PC-9 (cell line): ENCODE measurements at regions not wholly inside any gene's neighbourhood (a gene's known extent, or its start where the extent isn't known, plus 50 kb on each side); places are given as distances from the start of the nearest gene placed in this dataset.
"Not testable (repeated sequence)": the region's sequence is repeated elsewhere in the genome, so short reads cannot be mapped to it uniquely, and the experiment has no call there.

Experiments used
- BruUV-seq: library from RNA; stranded (reverse); fragments of 400-500 nt; replicated peaks from 2 replicates; lab custom pipeline; 2021; lab: Mats Ljungman, UMichigan
- CTCF ChIA-PET: fragments of 300-600 bp; sonication (Branson Sonifier 250); formaldehyde crosslinking; loops from one replicate; lab custom pipeline; 2022; ENCODE audit warnings: antibody characterized with exemption; lab: Charles Lee
- POLR2A ChIA-PET: fragments of 300-600 bp; sonication (Branson Sonifier 250); formaldehyde crosslinking; loops from one replicate; lab custom pipeline; 2022; ENCODE audit warnings: antibody characterized with exemption; ENCODE audit not compliant: unreplicated experiment; lab: Charles Lee
- DNase-seq, 2 experiments: peaks; one replicate each; pipeline versions ENCODE4 v3.0.0 to v3.0.0-alpha.2; 2015 to 2022; ENCODE audit warnings: mixed read lengths in 1 of 2
- H2AFZ ChIP-seq: fragments of 200-600 bp; sonication (generic); 2 replicates; pipeline ENCODE4 v1.8.1; 2017; ENCODE audit warnings: antibody characterized with exemption
- H3F3A ChIP-seq: fragments of 200-600 bp; sonication (generic); 2 replicates; pipeline ENCODE4 v1.8.1; 2017; ENCODE audit warnings: antibody characterized with exemption, mild to moderate bottlenecking, low read depth; ENCODE audit not compliant: insufficient read depth
- H3K27ac ChIP-seq: fragments of 200-600 bp; sonication (generic); 2 replicates; pipeline ENCODE4 v1.6.1; 2016; ENCODE audit warnings: mixed run types
- H3K27me3 ChIP-seq: fragments of 200-600 bp; sonication (generic); 2 replicates; pipeline ENCODE4 v1.6.1; 2016; ENCODE audit warnings: low read depth, mixed run types; ENCODE audit not compliant: insufficient read depth
- H3K36me3 ChIP-seq: fragments of 200-600 bp; sonication (generic); 2 replicates; pipeline ENCODE4 v1.6.1; 2016; ENCODE audit warnings: low read depth, mixed run types
- H3K4me1 ChIP-seq: fragments of 200-600 bp; sonication (generic); replicated peaks from 2 replicates; pipeline ENCODE4 v1.6.1; 2016; ENCODE audit warnings: mixed run types; ENCODE audit not compliant: insufficient read depth
- H3K4me2 ChIP-seq: fragments of 200-600 bp; sonication (generic); 2 replicates; pipeline ENCODE4 v1.6.1; 2017; ENCODE audit warnings: mixed run types
- H3K4me3 ChIP-seq: fragments of 200-600 bp; sonication (generic); 2 replicates; pipeline ENCODE4 v1.6.1; 2016; ENCODE audit warnings: mixed run types
- H3K79me2 ChIP-seq: fragments of 200-600 bp; sonication (generic); 2 replicates; pipeline ENCODE4 v1.6.1; 2017; ENCODE audit warnings: low read depth, mixed run types
- H3K9me2 ChIP-seq: fragments of 200-600 bp; sonication (generic); 2 replicates; pipeline ENCODE4 v1.8.1; 2017; ENCODE audit warnings: mild to moderate bottlenecking; ENCODE audit not compliant: insufficient read depth
- H3K9me3 ChIP-seq: fragments of 200-600 bp; sonication (generic); 2 replicates; pipeline ENCODE4 v1.8.1; 2016; ENCODE audit warnings: low read depth; ENCODE audit not compliant: insufficient read depth
- H4K20me1 ChIP-seq: fragments of 200-600 bp; sonication (generic); 2 replicates; pipeline ENCODE4 v1.8.1; 2017; ENCODE audit not compliant: insufficient read depth
- EZH2 ChIP-seq: fragments of 200-600 bp; sonication (generic); IDR thresholded peaks from 2 replicates; pipeline ENCODE4 v1.8.0; 2017; ENCODE audit warnings: antibody characterized with exemption, low read depth
- intact Hi-C: fragments of 100-400 bp; cut with micrococcal nuclease; formaldehyde crosslinking; loops from one replicate; pipeline ENCODE4 v1.10.0; 2022; ENCODE audit not compliant: unreplicated experiment
- TF ChIP-seq, protein P1 (sequence below): fragments of 200-600 bp; sonication (generic); conservative IDR thresholded peaks from 2 replicates; pipeline ENCODE4 v1.6.1; 2017; ENCODE audit warnings: mixed run types, antibody characterized with exemption, mild to moderate bottlenecking, moderate library complexity

DNA sequence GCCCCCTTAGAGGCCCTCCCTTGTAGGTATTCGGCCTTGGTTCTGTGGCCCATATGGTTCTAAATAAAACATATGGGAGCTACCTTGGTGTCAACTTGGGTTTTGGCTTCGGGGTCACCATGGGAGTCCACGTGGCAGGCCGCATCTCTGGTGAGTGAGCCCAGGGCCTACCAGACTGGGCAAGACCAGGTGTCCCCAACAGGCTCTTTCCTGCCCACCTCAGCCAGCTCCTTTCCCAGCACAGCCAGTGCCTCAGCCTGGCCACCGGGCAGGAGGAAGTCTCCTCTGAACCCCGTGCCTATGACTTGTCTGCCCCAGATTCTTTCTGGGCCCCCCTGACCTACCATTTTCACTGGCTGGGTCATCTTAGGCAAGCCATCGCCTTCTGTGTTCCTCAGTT lies 268.8 kb upstream of the TEKT4 start:
- no peak overlapping the region for H3K27ac ChIP-seq
- H4K20me1 ChIP-seq, result no peaks in the 10 kb centered on the region
- BruUV-seq, result no TSS peak
- ChIA-PET POLR2A (no interaction called here), CTCF (no interaction called here)
- H3K36me3 ChIP-seq, result no peaks in the 10 kb centered on the region
- H3K79me2 ChIP-seq, result no peaks in the 10 kb centered on the region
- no peaks in the 10 kb centered on the region for H3K27me3 ChIP-seq
- H2AFZ ChIP-seq, result 0 out of 2 replicates have a peak overlapping the region, but pooled peaks have one; percentile 33
- no peak for DNase-seq
- H3K9me2 ChIP-seq, result no peaks in the 10 kb centered on the region
- TF ChIP-seq, protein P1, sequence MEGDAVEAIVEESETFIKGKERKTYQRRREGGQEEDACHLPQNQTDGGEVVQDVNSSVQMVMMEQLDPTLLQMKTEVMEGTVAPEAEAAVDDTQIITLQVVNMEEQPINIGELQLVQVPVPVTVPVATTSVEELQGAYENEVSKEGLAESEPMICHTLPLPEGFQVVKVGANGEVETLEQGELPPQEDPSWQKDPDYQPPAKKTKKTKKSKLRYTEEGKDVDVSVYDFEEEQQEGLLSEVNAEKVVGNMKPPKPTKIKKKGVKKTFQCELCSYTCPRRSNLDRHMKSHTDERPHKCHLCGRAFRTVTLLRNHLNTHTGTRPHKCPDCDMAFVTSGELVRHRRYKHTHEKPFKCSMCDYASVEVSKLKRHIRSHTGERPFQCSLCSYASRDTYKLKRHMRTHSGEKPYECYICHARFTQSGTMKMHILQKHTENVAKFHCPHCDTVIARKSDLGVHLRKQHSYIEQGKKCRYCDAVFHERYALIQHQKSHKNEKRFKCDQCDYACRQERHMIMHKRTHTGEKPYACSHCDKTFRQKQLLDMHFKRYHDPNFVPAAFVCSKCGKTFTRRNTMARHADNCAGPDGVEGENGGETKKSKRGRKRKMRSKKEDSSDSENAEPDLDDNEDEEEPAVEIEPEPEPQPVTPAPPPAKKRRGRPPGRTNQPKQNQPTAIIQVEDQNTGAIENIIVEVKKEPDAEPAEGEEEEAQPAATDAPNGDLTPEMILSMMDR, result no peak
- no peak for TF ChIP-seq EZH2
- H3K4me3 ChIP-seq, result no peak overlapping the region
- H3K4me1 ChIP-seq, result peaks cover 15% of the 10 kb centered on the region
- H3F3A ChIP-seq, result no peaks in the 10 kb centered on the region
- intact Hi-C loops, result no loop called here
- no peaks in the 10 kb centered on the region for H3K9me3 ChIP-seq
- no peak overlapping the region for H3K4me2 ChIP-seq

DNA sequence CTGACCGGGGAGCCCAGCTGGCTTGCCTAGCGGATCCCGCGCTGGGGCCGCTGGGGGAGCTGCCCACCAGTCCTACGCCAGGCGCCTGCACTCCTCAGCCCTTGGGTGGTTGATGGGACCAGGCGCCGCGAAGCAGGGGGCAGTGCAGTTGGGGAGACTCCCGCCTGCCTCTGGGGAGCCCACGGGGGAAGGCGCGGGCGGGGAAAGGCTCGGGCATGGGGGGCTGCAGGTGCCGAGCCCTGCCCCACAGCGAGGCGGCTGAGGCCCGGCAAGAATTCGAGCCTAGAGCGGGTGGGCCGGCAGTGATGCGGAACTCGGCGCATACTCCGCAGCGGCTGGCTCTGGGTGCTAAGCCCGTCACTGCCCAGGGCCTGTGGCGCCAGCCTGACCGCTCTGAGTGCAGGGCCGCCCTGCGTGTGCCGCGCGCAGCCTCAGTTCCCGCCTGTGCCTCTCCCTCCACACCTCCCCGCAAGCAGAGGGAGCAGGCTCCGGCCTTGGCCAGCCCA lies 249.1 kb upstream of the TEKT4 start:
- ChIA-PET POLR2A (no interaction called here), CTCF (no interaction called here)
- no peaks in the 10 kb centered on the region for H3K9me3 ChIP-seq
- DNase-seq, result no peak
- no peaks in the 10 kb centered on the region for H3K79me2 ChIP-seq
- H3K27me3 ChIP-seq, result no peaks in the 10 kb centered on the region
- H4K20me1 ChIP-seq, result no peaks in the 10 kb centered on the region
- no peak overlapping the region for H2AFZ ChIP-seq
- TF ChIP-seq, protein P1, result no peak
- no peak for TF ChIP-seq EZH2
- no peaks in the 10 kb centered on the region for H3K9me2 ChIP-seq
- no peaks in the 10 kb centered on the region for H3K4me1 ChIP-seq
- no peaks in the 10 kb centered on the region for H3F3A ChIP-seq
- no TSS peak for BruUV-seq
- intact Hi-C loops, result no loop called here
- H3K36me3 ChIP-seq, result no peaks in the 10 kb centered on the region
- no peak overlapping the region for H3K4me2 ChIP-seq
- no peak overlapping the region for H3K4me3 ChIP-seq
- no peak overlapping the region for H3K27ac ChIP-seq

DNA sequence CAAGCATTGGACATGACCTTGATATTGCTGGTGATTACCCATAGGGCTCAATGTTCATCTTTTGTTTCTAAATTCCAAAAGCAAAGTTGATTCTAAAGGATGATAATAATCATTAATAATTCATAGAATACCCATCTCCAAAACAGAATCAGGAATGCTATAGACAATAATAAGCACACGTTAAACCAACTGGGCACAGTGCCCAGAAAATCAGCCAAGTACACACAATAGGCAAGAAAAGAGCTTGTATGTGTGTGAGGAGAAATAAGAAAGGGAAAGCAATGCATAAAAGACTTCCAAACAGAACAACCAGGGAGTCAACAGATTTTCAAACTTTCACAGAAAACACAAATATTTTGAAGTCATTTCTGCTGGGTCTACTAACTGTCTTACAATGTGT lies 242.3 kb upstream of the TEKT4 start:
- H3K4me1 ChIP-seq, H3K4me2 ChIP-seq, H3K27ac ChIP-seq, H3K27me3 ChIP-seq, intact Hi-C loops, POLR2A ChIA-PET, BruUV-seq, H3K79me2 ChIP-seq, H2AFZ ChIP-seq, H3F3A ChIP-seq, CTCF ChIA-PET, H3K4me3 ChIP-seq, H3K9me2 ChIP-seq, DNase-seq, H3K9me3 ChIP-seq, H3K36me3 ChIP-seq, H4K20me1 ChIP-seq: not testable (repeated sequence)

- H3K4me1 ChIP-seq, H3K9me3 ChIP-seq, H3F3A ChIP-seq, H3K9me2 ChIP-seq, H3K4me2 ChIP-seq, H4K20me1 ChIP-seq, intact Hi-C loops, DNase-seq, CTCF ChIA-PET, H3K79me2 ChIP-seq, H3K27me3 ChIP-seq, H3K4me3 ChIP-seq, H3K27ac ChIP-seq, BruUV-seq, H3K36me3 ChIP-seq, POLR2A ChIA-PET, H2AFZ ChIP-seq: not testable (repeated sequence)
Observed at GRCh38 chr2:94641397-94641796, 229.8 kb upstream of the TEKT4 start.

DNA sequence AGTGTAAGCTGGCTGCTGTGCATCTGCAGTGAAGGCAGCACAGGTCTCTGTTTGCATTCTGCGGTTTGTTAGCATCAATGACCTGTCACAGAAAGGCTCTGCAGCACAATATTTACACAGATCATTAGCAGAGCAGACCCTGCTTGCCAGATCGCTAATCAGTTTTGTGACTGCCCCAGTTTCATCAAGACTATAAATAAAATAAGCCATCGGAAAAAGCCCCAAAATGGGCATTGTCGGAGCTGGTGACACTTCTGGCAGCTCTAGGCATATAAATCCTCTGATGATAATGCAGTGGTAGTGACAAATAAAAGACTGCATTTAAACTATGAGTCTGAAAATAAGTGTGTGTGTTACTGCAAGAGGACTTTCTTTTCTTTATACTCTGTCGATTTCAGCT lies 219.1 kb upstream of the TEKT4 start:
- H3F3A ChIP-seq, H3K9me2 ChIP-seq, intact Hi-C loops, H3K36me3 ChIP-seq, H4K20me1 ChIP-seq, H3K27me3 ChIP-seq, DNase-seq, H3K4me3 ChIP-seq, BruUV-seq, H3K4me2 ChIP-seq, H3K4me1 ChIP-seq, H3K9me3 ChIP-seq, H3K27ac ChIP-seq, CTCF ChIA-PET, POLR2A ChIA-PET, H3K79me2 ChIP-seq: not testable (repeated sequence)
- H2AFZ ChIP-seq, result 0 out of 2 replicates have a peak overlapping the region, but pooled peaks have one; percentile 40

DNA sequence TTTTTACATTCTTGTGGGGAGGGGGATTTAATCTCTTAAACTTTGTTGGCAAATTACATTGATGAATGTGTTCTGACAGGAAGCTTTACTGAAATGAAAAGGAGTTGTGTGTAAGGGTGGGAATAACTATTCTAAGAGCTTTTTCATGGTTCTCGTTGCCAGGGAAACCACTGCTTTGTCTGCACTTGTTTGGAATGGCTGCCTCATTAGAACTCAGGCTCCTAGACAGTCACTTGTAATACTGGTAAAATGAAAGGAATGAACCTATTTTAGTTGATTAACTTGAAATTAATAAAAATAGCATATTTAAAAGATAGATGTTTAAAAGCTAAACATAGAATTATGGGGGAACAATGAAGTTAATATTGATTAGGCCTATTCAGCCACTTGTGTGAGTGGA lies 201.4 kb upstream of the TEKT4 start:
- H3K9me2 ChIP-seq, H3K9me3 ChIP-seq, H3K27ac ChIP-seq, H3K79me2 ChIP-seq, H2AFZ ChIP-seq, CTCF ChIA-PET, intact Hi-C loops, H3K27me3 ChIP-seq, DNase-seq, H3K36me3 ChIP-seq, H3K4me2 ChIP-seq, H3K4me3 ChIP-seq, H3K4me1 ChIP-seq, H4K20me1 ChIP-seq, H3F3A ChIP-seq, BruUV-seq, POLR2A ChIA-PET: not testable (repeated sequence)
